ENCODE measurements at regions not wholly inside any gene's neighbourhood (a gene's known extent, or its start where the extent isn't known, plus 50 kb on each side); places are given as distances from the start of the nearest gene placed in this dataset.

DNA sequence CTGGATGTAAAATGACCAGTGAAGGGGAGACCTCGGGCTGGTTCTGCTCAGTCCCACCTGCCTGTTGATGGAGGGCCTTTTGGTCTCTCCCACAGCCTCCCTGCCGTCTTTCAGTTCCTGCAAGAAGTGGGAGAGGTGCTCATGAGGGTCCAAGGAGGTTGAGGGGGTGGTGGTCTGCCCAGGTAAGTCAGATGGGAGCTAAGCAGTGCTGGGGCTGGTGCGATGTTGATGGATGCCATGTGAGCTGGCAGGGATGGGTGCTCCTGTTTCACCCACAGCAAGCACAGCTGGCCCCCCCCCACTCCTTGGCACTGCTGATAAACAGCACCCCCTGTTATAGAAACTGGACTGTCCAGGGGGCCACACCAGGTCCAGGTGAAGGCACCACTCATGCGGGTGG, 145.6 kb downstream of the NSG2 start:
- peaks cover 0 to 23% of the 10 kb centered on the region in 2 donors for H3K27me3 ChIP-seq
- no peak overlapping the region for H3K27ac ChIP-seq
- no peaks in the 10 kb centered on the region for H3K36me3 ChIP-seq
- no peak for DNase-seq
- no peak overlapping the region for H3K4me3 ChIP-seq
- TF ChIP-seq, protein P1, sequence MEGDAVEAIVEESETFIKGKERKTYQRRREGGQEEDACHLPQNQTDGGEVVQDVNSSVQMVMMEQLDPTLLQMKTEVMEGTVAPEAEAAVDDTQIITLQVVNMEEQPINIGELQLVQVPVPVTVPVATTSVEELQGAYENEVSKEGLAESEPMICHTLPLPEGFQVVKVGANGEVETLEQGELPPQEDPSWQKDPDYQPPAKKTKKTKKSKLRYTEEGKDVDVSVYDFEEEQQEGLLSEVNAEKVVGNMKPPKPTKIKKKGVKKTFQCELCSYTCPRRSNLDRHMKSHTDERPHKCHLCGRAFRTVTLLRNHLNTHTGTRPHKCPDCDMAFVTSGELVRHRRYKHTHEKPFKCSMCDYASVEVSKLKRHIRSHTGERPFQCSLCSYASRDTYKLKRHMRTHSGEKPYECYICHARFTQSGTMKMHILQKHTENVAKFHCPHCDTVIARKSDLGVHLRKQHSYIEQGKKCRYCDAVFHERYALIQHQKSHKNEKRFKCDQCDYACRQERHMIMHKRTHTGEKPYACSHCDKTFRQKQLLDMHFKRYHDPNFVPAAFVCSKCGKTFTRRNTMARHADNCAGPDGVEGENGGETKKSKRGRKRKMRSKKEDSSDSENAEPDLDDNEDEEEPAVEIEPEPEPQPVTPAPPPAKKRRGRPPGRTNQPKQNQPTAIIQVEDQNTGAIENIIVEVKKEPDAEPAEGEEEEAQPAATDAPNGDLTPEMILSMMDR (IDR thresholded peaks at IDR 0.05): no peak
- H3K9me3 ChIP-seq: no peaks in the 10 kb centered on the region
- H3K4me1 ChIP-seq: no peaks in the 10 kb centered on the region
- intact Hi-C loops (cut with DNase I; ENCODE audit: low total_unique reads): no loop called here

DNA sequence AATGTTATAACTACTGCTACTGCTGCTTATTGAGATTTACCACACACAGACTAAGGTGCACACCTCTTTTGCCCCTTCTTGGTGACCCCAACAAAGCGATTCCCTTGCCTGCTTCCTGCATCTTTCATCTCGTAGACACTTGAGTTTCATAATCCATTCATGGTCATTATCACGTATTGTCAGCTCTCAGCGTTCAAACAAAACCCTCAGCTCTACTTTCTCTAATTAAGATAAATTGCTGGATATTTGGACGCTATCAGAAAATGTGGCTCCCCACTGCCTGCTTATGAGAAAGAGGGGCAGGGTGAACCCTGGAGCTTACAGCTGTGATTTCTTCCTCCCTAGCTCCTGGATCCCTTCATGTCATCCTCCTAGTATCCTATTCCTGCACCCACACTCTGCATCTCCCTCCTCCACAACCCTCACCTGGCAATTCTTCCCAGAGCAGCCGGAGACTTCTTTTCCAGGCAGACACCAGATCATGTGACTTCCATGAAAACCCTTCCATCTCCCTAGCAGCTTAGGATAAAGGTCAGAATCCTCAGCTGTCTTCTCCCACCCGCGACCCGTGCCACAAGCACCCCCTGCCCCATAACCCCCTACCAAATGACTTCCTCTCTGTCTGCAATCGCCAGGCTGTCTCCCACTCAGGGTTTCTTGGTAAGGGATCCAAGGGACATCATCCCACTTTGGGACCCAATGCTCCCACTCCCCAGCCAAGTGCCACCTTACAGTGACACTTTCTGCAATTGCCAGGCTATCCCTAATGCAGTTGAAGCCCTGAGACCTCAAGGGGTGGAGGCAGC, 146.5 kb downstream of the NSG2 start:
- no peak overlapping the region for H3K27ac ChIP-seq
- TF ChIP-seq, protein P1 (IDR thresholded peaks at IDR 0.05): no peak
- no peaks in the 10 kb centered on the region for H3K9me3 ChIP-seq
- H3K36me3 ChIP-seq: no peaks in the 10 kb centered on the region
- no peaks in the 10 kb centered on the region for H3K4me1 ChIP-seq
- no peak overlapping the region for H3K4me3 ChIP-seq
- H3K27me3 ChIP-seq: peaks cover 0 to 20% of the 10 kb centered on the region in 2 donors
- DNase-seq: no peak
- intact Hi-C loops (cut with DNase I; ENCODE audit: low total_unique reads): no loop called here

DNA sequence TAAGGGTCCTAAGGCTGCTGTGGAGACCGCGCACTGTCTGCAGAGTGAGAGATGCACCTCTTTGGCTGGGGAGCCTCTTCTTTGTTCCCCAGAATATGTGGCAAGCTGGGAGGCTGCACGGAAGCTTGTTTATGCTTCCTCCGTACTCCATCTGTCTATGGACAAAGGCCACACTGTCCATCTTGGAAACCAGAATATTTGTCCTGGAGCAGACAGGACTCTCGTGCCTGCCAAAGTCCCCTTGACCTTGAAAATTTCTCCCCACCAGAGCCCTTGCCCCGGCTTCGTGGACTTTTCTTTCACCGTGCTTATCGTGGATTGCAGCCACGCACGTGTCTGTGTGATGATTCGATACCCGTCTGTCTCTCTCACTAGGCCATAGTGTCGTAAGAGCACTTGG, 147.4 kb downstream of the NSG2 start:
- no peak overlapping the region for H3K4me3 ChIP-seq
- TF ChIP-seq, protein P1 (IDR thresholded peaks at IDR 0.05): no peak
- intact Hi-C loops (cut with DNase I; ENCODE audit: low total_unique reads): no loop called here
- H3K4me1 ChIP-seq: no peaks in the 10 kb centered on the region
- no peaks in the 10 kb centered on the region for H3K9me3 ChIP-seq
- DNase-seq: no peak
- H3K27ac ChIP-seq: no peak overlapping the region
- H3K27me3 ChIP-seq: peaks cover 0 to 20% of the 10 kb centered on the region in 2 donors
- H3K36me3 ChIP-seq: no peaks in the 10 kb centered on the region

DNA sequence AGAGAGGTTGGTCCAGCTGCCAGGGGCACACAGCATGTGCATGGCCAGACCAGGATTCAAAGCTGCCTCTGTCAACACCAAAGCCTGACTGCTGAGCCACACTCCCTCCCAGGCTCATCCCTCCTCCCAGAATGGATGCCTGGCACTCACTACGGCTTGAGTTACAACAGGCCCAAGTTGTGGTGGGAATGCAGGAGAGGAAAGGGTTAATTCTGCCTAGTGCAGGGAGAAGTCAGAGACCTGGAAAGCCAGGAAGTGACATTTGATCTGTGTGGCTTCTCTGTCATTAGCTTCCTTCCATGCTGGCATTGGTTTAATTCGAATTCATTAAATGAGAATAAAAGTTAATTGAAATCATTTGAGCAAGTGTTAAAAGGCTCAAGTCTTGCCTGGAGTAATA, 150.0 kb downstream of the NSG2 start:
- TF ChIP-seq, protein P1 (IDR thresholded peaks at IDR 0.05): no peak

DNA sequence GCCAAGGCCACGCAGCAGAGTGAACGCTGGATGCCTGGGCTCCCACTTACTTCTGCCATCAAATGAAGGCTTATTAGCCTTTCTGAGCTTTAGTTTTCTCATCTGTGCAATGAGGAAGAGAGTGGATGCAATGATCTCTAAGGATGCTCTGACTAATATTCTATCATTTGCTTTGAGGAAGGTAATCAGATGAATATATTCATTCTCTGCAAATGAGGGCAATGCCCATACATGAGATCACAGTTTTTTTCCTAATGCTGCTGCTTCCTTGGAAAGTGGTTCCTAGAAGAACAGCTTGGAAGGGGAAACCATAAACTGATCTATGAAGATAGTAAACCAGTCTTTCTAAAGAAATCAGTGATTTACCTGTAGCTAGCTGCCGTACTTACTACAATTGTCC, 152.4 kb downstream of the NSG2 start:
- TF ChIP-seq, protein P1 (IDR thresholded peaks at IDR 0.05): no peak
- no peak for DNase-seq
- Histone ChIP-seq H3K4me3 (no peak overlapping the region), H3K9me3 (no peaks in the 10 kb centered on the region), H3K27me3 (peaks cover 0 to 13% of the 10 kb centered on the region in 2 donors), H3K27ac (no peak overlapping the region), H3K4me1 (no peaks in the 10 kb centered on the region), H3K36me3 (no peaks in the 10 kb centered on the region)
- intact Hi-C loops (cut with DNase I; ENCODE audit: low total_unique reads): no loop called here

More for the DNA sequence above, 150.0 kb downstream of the NSG2 start:
- Histone ChIP-seq H3K27me3 (peaks cover 0 to 20% of the 10 kb centered on the region in 2 donors), H3K9me3 (no peaks in the 10 kb centered on the region), H3K4me3 (no peak overlapping the region), H3K4me1 (no peaks in the 10 kb centered on the region), H3K36me3 (no peaks in the 10 kb centered on the region), H3K27ac (no peak overlapping the region)
- intact Hi-C loops (cut with DNase I; ENCODE audit: low total_unique reads): no loop called here
- no peak for DNase-seq
